ENCODE measurements at regions not wholly inside any gene's neighbourhood (a gene's known extent, or its start where the extent isn't known, plus 50 kb on each side); places are given as distances from the start of the nearest gene placed in this dataset.

- no peaks in the 10 kb centered on the region for H3K27me3 Mint-ChIP-seq (ENCODE audit: low read depth, unreplicated experiment)
- TF ChIP-seq CTCF (IDR thresholded peaks at IDR 0.05; ENCODE audit: insufficient read depth, low read depth, low read length) (no peak), EZH2 (IDR thresholded peaks at IDR 0.05; ENCODE audit: insufficient read depth, low read length) (no peak)
- Histone ChIP-seq H3K4me1 (ENCODE audit: insufficient read depth, low read length) (no peaks in the 10 kb centered on the region), H3K79me2 (ENCODE audit: insufficient read depth, low read length) (no peaks in the 10 kb centered on the region), H2AFZ (ENCODE audit: low read depth, low read length) (no peak overlapping the region), H3K27me3 (ENCODE audit: insufficient read depth, low read length) (no peaks in the 10 kb centered on the region), H3K4me2 (ENCODE audit: low read length) (no peak overlapping the region), H3K27ac (ENCODE audit: low read depth, low read length) (no peak overlapping the region), H3K9me3 (ENCODE audit: insufficient read depth, low read depth, low read length) (no peaks in the 10 kb centered on the region), H3K4me3 (ENCODE audit: insufficient read depth, low read depth, low read length) (no peak overlapping the region), H4K20me1 (ENCODE audit: insufficient read depth, low read length) (no peaks in the 10 kb centered on the region), H3K36me3 (ENCODE audit: insufficient read depth, low read length) (no peaks in the 10 kb centered on the region), H3K9ac (ENCODE audit: low read length) (no peak overlapping the region)
- no peaks in the 10 kb centered on the region for H3K36me3 Mint-ChIP-seq (ENCODE audit: low read depth, unreplicated experiment)
- H3K4me1 Mint-ChIP-seq (ENCODE audit: low read depth, unreplicated experiment): no peaks in the 10 kb centered on the region
- DNase-seq (ENCODE audit: low read depth) (no peak), FAIRE-seq (no peak)
- H3K27ac Mint-ChIP-seq (ENCODE audit: unreplicated experiment): no peak overlapping the region
- H3K9me3 Mint-ChIP-seq (ENCODE audit: unreplicated experiment): no peaks in the 10 kb centered on the region
- no peak overlapping the region for H3K4me3 Mint-ChIP-seq (ENCODE audit: unreplicated experiment)
Observed at GRCh38 chrX:94492541-94492940, 818.5 kb downstream of the FAM133A start.

GRCh38 chrX:94493405-94493804 lies 819.4 kb downstream of the FAM133A start:
- Mint-ChIP-seq H3K4me3 (ENCODE audit: unreplicated experiment) (no peak overlapping the region), H3K27ac (ENCODE audit: unreplicated experiment) (no peak overlapping the region), H3K27me3 (ENCODE audit: low read depth, unreplicated experiment) (no peaks in the 10 kb centered on the region), H3K4me1 (ENCODE audit: low read depth, unreplicated experiment) (no peaks in the 10 kb centered on the region), H3K36me3 (ENCODE audit: low read depth, unreplicated experiment) (no peaks in the 10 kb centered on the region), H3K9me3 (ENCODE audit: unreplicated experiment) (no peaks in the 10 kb centered on the region)
- Histone ChIP-seq H3K9me3 (ENCODE audit: insufficient read depth, low read depth, low read length) (no peaks in the 10 kb centered on the region), H3K4me1 (ENCODE audit: insufficient read depth, low read length) (no peaks in the 10 kb centered on the region), H2AFZ (ENCODE audit: low read depth, low read length) (no peak overlapping the region), H3K9ac (ENCODE audit: low read length) (no peak overlapping the region), H3K79me2 (ENCODE audit: insufficient read depth, low read length) (no peaks in the 10 kb centered on the region), H4K20me1 (ENCODE audit: insufficient read depth, low read length) (no peaks in the 10 kb centered on the region), H3K36me3 (ENCODE audit: insufficient read depth, low read length) (no peaks in the 10 kb centered on the region), H3K4me2 (ENCODE audit: low read length) (no peak overlapping the region), H3K27ac (ENCODE audit: low read depth, low read length) (no peak overlapping the region), H3K27me3 (ENCODE audit: insufficient read depth, low read length) (no peaks in the 10 kb centered on the region), H3K4me3 (ENCODE audit: insufficient read depth, low read depth, low read length) (no peak overlapping the region)
- no peak for TF ChIP-seq EZH2 (IDR thresholded peaks at IDR 0.05; ENCODE audit: insufficient read depth, low read length)
- TF ChIP-seq CTCF (IDR thresholded peaks at IDR 0.05; ENCODE audit: insufficient read depth, low read depth, low read length): no peak
- FAIRE-seq (no peak), DNase-seq (ENCODE audit: low read depth) (no peak)

DNA sequence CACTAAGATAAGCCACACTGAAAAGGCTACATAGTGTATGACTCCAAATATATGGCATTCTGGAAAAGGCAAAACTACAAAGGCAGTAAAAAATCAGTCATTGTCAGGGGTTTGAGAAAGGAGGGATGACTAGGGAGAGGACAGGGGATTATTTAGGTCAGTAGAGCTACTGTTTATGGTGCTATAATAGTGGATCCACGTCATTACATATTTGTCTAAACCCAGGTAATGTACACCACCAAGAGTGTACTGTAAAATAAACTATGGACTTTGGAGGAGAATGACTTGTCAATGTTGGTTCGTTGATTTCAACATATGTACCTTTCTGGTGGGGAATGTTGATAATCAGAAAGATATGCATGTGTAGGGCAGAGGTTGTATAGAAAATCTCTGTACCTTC lies 837.6 kb downstream of the FAM133A start:
- Histone ChIP-seq H3K4me2 (ENCODE audit: low read length) (no peak overlapping the region), H3K27ac (ENCODE audit: low read depth, low read length) (no peak overlapping the region), H3K36me3 (ENCODE audit: insufficient read depth, low read length) (no peaks in the 10 kb centered on the region), H3K9ac (ENCODE audit: low read length) (no peak overlapping the region), H3K9me3 (ENCODE audit: insufficient read depth, low read depth, low read length) (no peaks in the 10 kb centered on the region), H3K4me1 (ENCODE audit: insufficient read depth, low read length) (no peaks in the 10 kb centered on the region), H3K4me3 (ENCODE audit: insufficient read depth, low read depth, low read length) (no peak overlapping the region), H2AFZ (ENCODE audit: low read depth, low read length) (no peak overlapping the region), H4K20me1 (ENCODE audit: insufficient read depth, low read length) (no peaks in the 10 kb centered on the region), H3K79me2 (ENCODE audit: insufficient read depth, low read length) (no peaks in the 10 kb centered on the region), H3K27me3 (ENCODE audit: insufficient read depth, low read length) (no peaks in the 10 kb centered on the region)
- no peak overlapping the region for H3K4me3 Mint-ChIP-seq (ENCODE audit: unreplicated experiment)
- DNase-seq (ENCODE audit: low read depth) (no peak), FAIRE-seq (no peak)
- TF ChIP-seq CTCF (IDR thresholded peaks at IDR 0.05; ENCODE audit: insufficient read depth, low read depth, low read length) (no peak), EZH2 (IDR thresholded peaks at IDR 0.05; ENCODE audit: insufficient read depth, low read length) (no peak)
- no peaks in the 10 kb centered on the region for H3K9me3 Mint-ChIP-seq (ENCODE audit: unreplicated experiment)
- no peaks in the 10 kb centered on the region for H3K27me3 Mint-ChIP-seq (ENCODE audit: low read depth, unreplicated experiment)
- H3K4me1 Mint-ChIP-seq (ENCODE audit: low read depth, unreplicated experiment): no peaks in the 10 kb centered on the region
- H3K27ac Mint-ChIP-seq (ENCODE audit: unreplicated experiment): no peak overlapping the region
- no peaks in the 10 kb centered on the region for H3K36me3 Mint-ChIP-seq (ENCODE audit: low read depth, unreplicated experiment)

Measured in astrocyte (in vitro differentiated cells and primary cell).